Osteocyte (in vitro differentiated cells): ENCODE measurements at regions not wholly inside any gene's neighbourhood (a gene's known extent, or its start where the extent isn't known, plus 50 kb on each side); places are given as distances from the start of the nearest gene placed in this dataset.

Experiments used
- DNase-seq: peaks from one replicate; pipeline ENCODE4 v3.0.0; 2021; ENCODE audit warnings: mixed read lengths; ENCODE audit not compliant: unreplicated experiment; ENCODE audit errors: extremely low spot score
- H3K27ac Mint-ChIP-seq: one replicate; pipeline ENCODE4 v1.8.0; 2021; ENCODE audit warnings: mild to moderate bottlenecking, mixed read lengths; ENCODE audit not compliant: unreplicated experiment
- H3K27me3 Mint-ChIP-seq: one replicate; pipeline ENCODE4 v1.8.0; 2021; ENCODE audit warnings: mixed read lengths; ENCODE audit not compliant: unreplicated experiment
- H3K36me3 Mint-ChIP-seq: one replicate; pipeline ENCODE4 v1.8.0; 2021; ENCODE audit warnings: mixed read lengths; ENCODE audit not compliant: unreplicated experiment
- H3K4me1 Mint-ChIP-seq: one replicate; pipeline ENCODE4 v1.8.0; 2021; ENCODE audit warnings: mixed read lengths; ENCODE audit not compliant: unreplicated experiment
- H3K4me3 Mint-ChIP-seq: one replicate; pipeline ENCODE4 v1.8.0; 2021; ENCODE audit warnings: mild to moderate bottlenecking, moderate library complexity, mixed read lengths; ENCODE audit not compliant: unreplicated experiment
- H3K9me3 Mint-ChIP-seq: one replicate; pipeline ENCODE4 v1.8.0; 2021; ENCODE audit warnings: mixed read lengths; ENCODE audit not compliant: unreplicated experiment
- TF ChIP-seq, protein P1 (sequence below): fragments of 200-600 bp; sonication (generic); IDR thresholded peaks from 2 replicates; pipeline ENCODE4 v1.5.0; 2021; ENCODE audit warnings: antibody characterized with exemption, mild to moderate bottlenecking, moderate library complexity

DNA sequence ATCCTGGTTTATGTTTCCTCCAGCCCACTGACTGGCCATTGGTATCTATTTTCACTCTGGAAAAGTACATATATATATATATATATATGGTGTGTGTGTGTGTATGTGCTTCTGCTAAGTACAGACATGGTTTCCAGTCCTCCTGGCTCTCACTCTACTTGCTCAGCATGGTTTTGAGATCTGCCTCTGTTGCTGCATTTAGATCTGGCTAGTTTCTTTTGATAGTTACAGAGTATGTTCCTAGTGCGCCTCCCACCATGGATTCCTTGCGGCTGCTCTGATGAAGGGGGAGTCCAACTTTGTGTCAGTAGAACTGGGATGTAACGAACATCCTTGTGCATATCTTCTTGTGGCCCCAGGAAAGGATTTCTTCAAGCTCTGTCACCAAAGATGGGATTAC, 274.1 kb downstream of the MIAT start:
- peaks cover 2% of the 10 kb centered on the region for H3K4me1 Mint-ChIP-seq
- no peaks in the 10 kb centered on the region for H3K9me3 Mint-ChIP-seq
- TF ChIP-seq, protein P1, sequence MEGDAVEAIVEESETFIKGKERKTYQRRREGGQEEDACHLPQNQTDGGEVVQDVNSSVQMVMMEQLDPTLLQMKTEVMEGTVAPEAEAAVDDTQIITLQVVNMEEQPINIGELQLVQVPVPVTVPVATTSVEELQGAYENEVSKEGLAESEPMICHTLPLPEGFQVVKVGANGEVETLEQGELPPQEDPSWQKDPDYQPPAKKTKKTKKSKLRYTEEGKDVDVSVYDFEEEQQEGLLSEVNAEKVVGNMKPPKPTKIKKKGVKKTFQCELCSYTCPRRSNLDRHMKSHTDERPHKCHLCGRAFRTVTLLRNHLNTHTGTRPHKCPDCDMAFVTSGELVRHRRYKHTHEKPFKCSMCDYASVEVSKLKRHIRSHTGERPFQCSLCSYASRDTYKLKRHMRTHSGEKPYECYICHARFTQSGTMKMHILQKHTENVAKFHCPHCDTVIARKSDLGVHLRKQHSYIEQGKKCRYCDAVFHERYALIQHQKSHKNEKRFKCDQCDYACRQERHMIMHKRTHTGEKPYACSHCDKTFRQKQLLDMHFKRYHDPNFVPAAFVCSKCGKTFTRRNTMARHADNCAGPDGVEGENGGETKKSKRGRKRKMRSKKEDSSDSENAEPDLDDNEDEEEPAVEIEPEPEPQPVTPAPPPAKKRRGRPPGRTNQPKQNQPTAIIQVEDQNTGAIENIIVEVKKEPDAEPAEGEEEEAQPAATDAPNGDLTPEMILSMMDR = no peak
- no peak overlapping the region for H3K27ac Mint-ChIP-seq
- no peaks in the 10 kb centered on the region for H3K36me3 Mint-ChIP-seq
- DNase-seq = no peak
- no peak overlapping the region for H3K4me3 Mint-ChIP-seq
- H3K27me3 Mint-ChIP-seq = no peaks in the 10 kb centered on the region

DNA sequence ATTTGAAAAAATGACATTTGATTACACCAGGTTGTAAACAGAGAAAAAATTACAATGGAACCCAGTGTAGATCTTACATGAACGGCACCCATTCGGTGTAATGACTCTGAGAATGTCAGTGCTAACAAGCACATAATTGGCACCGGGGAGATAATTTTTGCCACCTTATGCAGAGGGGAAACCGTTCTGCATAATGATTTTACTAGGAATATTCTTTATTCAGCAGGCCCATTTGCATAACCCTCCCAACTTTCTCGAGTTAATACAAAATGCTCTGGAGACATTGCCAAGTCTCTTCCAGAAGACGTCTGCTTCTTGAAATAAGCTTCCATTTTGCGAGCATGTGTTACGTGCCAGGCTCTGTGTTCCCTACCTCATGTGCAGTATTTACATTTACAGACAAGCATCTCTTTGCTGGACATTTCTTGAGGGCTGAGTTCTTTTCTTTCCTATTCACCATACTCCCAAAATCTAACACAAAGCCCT, 275.8 kb downstream of the MIAT start:
- DNase-seq = no peak
- Mint-ChIP-seq H3K27ac (no peak overlapping the region), H3K27me3 (no peaks in the 10 kb centered on the region), H3K4me1 (peaks cover 6% of the 10 kb centered on the region), H3K4me3 (no peak overlapping the region), H3K9me3 (peaks cover 10% of the 10 kb centered on the region), H3K36me3 (peaks cover 3% of the 10 kb centered on the region)
- TF ChIP-seq, protein P1 = no peak

DNA sequence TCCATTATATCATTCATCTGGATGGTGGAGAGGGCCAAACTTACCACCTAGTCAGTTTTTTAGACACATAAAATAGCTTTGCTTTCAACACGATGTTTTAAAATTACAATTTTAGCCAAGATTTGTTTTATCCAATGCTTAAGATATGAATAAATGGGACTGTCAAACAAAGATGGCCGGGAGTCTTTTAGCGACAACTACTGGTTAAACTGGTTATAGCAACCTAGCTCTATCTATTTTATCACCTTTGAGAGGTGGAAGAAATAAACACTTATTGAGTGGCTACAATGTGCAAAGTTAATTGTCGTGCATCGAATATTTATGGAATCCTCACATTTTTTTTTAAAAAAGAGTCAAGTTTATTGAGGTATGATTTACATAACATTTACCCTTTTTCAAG, 279.8 kb downstream of the MIAT start:
- H3K4me1 Mint-ChIP-seq = peaks cover 10% of the 10 kb centered on the region
- no peak for DNase-seq
- H3K27ac Mint-ChIP-seq = no peak overlapping the region
- H3K9me3 Mint-ChIP-seq = peaks cover 10% of the 10 kb centered on the region
- no peak overlapping the region for H3K4me3 Mint-ChIP-seq
- no peaks in the 10 kb centered on the region for H3K27me3 Mint-ChIP-seq
- TF ChIP-seq, protein P1 = no peak
- peaks cover 3% of the 10 kb centered on the region for H3K36me3 Mint-ChIP-seq

DNA sequence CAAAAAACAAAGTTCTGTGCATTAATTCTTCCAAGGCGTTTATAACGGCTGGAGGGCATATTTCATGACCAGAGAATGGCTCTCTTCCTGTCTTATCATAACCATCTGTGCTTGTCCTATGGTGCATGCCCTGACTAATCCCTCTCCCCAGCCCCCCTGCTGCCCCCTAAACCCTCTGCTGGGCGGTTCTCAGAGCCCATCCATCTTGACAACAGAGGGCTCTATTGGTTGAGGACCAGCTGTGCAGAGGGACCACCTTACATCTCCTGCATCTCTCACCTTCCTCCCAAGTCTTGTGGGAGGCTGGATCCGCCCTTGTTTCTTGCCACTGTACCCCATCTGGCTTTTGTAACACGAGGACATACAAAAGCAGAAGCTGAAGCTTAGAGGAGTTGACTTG, 282.1 kb downstream of the MIAT start:
- Mint-ChIP-seq H3K27ac (no peak overlapping the region), H3K4me3 (no peak overlapping the region), H3K36me3 (peaks cover 3% of the 10 kb centered on the region), H3K27me3 (no peaks in the 10 kb centered on the region), H3K4me1 (peaks cover 19% of the 10 kb centered on the region), H3K9me3 (peaks cover 10% of the 10 kb centered on the region)
- TF ChIP-seq, protein P1 = no peak
- DNase-seq = no peak

DNA sequence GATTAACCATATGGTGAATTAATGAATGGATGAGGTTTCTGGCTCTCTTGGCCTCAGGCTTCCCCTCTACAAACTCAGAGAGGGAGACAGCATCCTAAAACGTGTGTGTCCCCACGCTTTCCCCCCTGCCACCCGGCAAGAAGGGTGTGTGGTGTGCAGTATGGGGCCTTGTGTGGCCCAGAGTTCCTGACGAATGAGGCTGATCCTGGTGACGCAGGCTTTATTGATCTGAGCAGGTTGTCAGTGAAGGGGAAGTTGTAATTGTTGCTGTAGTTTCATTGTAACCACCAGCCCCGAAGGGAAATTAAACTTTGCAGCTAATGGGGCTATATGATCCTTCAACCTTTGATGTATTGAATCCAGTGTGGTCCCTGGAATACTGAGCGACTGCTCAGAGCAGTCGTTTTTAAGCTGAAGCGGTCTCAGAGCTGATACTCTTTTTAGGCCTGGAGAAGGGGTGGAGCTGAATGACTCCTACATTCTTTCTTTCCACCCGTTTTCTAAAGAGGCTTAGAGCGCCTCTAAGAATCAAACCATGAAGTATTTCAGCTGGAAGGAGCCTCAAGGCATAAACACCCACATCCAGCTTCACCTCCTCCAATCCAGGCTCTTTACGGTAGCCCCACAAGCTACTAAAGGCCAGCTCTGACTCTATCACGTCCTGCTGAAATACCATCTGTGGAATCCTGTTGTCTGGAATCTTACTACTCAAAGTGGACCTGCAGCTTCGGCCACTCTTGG, 284.7 kb downstream of the MIAT start:
- TF ChIP-seq, protein P1 = no peak
- peaks cover 3% of the 10 kb centered on the region for H3K36me3 Mint-ChIP-seq
- peaks cover 13% of the 10 kb centered on the region for H3K4me1 Mint-ChIP-seq
- DNase-seq = no peak
- H3K4me3 Mint-ChIP-seq = no peak overlapping the region
- no peaks in the 10 kb centered on the region for H3K27me3 Mint-ChIP-seq
- no peak overlapping the region for H3K27ac Mint-ChIP-seq
- H3K9me3 Mint-ChIP-seq = peaks cover 8% of the 10 kb centered on the region
